GM19395 (cell line): ENCODE measurements at regions not wholly inside any gene's neighbourhood (a gene's known extent, or its start where the extent isn't known, plus 50 kb on each side); places are given as distances from the start of the nearest gene placed in this dataset.

ENCODE experiments used
- ATAC-seq: cut with Tn5 transposase; IDR thresholded peaks from one replicate; pipeline ENCODE4 v1.9.1; 2021; ENCODE audit warnings: mild to moderate bottlenecking, moderate library complexity; ENCODE audit not compliant: unreplicated experiment

DNA sequence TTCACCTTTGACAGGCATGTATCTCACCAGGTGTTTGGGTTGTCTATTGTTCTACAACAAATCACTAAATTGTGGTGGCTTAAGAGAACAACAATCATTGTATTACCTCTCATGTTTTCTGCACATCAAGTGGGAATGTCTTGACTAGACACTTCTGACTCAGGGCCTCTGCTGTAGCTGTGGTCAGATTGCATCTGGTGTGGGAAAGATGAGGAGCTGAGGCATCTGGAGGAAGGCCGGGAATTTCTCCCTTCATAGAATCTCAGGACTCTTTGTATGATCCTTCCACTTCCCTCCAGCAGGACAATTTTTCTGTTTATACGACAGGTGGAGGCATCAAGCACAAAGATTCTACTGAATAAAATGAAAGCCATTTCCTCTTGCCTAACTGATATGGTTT lies 511.8 kb upstream of the NBEA start:
- ATAC-seq: no peak

GRCh38 chr13:34431827-34432581 lies 510.1 kb upstream of the NBEA start:
- no peak for ATAC-seq

- ATAC-seq: no peak
Observed at GRCh38 chr13:34435338-34435737, 506.7 kb upstream of the NBEA start.

DNA sequence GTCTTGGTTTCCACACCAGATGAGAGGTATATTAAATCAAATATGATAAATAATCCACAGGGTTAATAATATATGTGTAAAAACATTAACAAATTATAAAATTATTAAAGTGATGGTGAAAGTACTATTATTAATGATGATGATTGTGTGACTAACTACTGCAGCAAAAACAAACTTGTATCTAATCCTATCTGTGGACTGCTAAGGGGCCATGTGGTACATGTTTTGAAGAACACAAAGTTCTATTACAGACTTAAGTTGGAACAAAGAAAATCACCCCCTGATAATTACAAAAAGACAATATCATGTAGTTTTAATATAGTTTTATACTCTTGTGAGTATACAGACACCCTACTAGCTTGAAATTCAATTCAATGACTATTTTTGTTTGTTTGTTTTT lies 504.2 kb upstream of the NBEA start:
- ATAC-seq: no peak

GRCh38 chr13:34452831-34453230 lies 489.2 kb upstream of the NBEA start:
- no peak for ATAC-seq

DNA sequence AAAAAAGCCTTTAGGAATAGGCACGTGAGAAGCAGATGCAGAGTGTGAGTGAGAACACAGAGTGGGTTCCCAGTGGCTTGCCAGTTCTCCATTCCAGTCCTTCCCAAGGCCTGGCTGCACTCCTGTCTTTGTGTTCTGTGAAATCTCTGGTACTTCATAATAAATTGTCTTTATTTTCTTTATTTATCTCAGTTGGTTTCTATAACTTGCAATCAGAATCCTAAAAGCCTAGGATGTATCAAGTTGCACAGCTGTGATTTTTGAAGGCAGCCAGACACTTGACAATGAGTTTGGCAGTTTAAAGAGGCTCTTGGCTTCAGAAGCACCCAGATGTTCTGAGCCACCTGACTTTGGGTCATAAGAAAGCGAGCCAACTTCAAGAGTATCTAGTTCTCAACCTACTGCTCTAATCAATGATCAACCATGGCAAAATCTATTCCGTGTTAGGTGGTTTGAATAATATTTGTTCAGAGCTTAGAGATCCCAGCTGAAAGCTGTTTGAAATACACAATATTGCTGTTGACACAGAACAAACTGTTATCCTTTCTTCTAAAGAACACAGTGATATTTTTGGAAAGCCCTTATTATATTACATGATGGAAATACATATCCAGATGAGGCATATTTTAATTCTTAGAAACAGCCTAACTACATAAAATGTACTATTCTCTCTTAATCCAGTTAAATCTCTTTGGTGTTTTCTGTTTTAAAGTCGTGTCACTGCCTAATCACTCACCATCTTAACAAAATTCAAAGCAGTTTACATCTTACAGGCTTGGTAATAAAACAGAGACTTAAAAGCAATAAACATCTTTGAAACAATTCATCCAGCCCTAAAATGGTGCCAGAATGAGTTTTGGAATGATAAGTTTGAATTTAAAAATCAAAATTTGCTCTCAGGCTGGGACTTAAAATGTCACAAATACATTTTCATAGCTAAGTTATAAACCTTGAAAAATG lies 483.0 kb upstream of the NBEA start:
- no peak for ATAC-seq

DNA sequence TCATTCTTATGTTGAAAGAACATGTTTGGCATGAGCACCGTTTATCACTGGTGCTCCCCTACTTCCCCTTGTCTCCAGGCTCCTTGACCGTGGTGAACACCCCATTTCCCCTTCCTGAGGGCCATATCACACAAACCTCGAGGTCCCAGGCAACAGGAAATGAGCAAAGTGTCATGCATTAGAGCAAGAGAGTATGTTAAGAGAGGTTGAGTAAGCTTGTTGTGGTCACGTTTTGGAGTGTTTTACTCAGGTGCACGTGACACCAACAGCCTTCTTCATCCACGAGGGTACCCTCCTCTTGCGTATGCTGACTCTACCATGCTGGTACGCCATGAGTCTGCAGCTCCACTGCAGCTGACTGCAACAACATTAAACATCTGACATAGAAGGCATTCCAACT lies 482.2 kb upstream of the NBEA start:
- no peak for ATAC-seq

- ATAC-seq: no peak
Observed at GRCh38 chr13:34462843-34463242, 479.2 kb upstream of the NBEA start.

GRCh38 chr13:34464011-34464410 lies 478.1 kb upstream of the NBEA start:
- no peak for ATAC-seq

GRCh38 chr13:34465423-34465922 lies 476.6 kb upstream of the NBEA start:
- ATAC-seq: no peak

- no peak for ATAC-seq
Observed at GRCh38 chr13:34466301-34466700, 475.8 kb upstream of the NBEA start.

DNA sequence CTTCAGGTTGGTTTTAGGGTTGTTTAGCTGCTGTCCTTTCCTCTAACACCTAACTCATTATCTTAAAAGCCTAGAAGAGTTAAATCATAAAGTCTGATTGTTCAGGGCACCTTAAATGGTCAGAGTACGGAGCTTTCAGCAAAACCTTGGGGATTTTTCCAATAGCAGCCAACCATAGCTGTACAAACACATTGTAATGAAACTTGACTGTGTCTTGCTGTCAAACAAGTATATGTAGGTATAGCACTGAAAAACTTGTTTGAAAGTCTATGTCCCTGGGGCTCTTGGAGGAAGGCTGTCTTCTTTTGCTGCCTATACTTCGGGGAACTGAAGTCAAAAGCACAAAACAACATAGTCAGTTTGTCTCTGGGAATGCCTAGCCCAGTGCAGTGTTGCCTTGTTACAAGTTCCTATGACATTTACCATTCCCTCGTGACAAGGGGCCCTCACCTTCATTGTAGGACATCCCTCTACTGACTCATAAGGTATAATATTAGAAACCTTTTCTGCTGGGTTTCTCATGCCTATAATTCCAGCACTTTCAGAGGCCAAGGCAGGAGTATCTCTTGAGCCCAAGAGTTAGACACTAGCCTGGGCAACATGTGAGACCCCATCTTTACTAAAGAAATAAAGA lies 474.5 kb upstream of the NBEA start:
- ATAC-seq: no peak

DNA sequence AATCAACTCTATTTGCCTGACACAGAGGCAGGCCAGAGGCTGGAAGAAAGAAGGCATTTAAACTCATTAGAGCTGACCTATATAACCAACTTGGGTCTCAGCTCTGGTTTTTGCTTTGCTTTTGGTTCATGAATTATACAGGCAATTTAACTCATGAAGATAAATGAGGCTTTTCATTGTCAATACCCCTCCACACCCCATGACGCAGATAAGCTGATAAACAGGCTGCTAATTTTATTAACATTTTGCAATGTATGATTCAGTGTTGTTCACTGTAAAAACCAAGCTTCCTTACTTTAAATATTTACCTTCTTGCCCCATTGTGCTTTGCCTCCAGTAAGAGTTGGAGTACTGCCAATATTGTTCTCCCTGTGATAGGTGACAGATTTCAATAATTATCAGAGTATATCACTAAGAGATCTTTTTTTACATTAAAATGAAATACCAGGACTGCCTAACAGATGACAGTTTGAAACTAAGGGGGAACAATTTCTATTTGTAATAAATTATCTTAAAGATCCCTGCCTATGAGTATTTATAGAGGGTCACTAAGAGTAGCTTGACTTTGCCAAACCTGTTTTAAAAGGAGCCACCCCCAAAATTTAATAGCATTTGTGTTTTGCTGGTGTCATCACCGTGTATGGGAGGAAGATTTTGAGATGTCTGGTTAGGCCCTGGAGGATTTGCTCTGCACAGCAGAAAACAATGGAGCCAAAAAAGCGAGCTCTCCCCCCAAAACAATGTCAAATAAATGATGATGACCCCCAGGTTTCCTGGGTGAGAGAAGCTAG lies 472.7 kb upstream of the NBEA start:
- no peak for ATAC-seq

GRCh38 chr13:34474187-34474868 lies 467.7 kb upstream of the NBEA start:
- no peak for ATAC-seq

DNA sequence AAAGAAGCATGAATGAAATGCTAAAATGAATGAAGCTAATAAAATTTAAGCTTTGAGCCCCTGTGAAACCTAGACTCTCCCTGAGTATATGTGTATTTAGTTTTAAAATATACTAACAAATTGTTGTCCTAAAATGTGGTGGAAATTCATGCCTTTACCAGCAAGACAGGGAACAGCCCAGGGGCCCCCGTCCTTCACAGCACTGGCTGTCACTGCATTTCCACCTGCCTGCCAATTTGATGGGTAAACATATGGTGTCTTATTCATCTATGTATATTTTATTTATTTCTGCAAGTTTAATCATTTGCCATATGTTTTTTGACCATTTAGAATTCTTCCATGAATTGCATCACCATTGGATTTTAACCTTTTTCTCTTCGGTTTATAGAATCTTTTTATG lies 463.7 kb upstream of the NBEA start:
- no peak for ATAC-seq

- ATAC-seq: no peak
Observed at GRCh38 chr13:34502011-34502410, 440.1 kb upstream of the NBEA start.

- no peak for ATAC-seq
Observed at GRCh38 chr13:34502621-34503020, 439.4 kb upstream of the NBEA start.

DNA sequence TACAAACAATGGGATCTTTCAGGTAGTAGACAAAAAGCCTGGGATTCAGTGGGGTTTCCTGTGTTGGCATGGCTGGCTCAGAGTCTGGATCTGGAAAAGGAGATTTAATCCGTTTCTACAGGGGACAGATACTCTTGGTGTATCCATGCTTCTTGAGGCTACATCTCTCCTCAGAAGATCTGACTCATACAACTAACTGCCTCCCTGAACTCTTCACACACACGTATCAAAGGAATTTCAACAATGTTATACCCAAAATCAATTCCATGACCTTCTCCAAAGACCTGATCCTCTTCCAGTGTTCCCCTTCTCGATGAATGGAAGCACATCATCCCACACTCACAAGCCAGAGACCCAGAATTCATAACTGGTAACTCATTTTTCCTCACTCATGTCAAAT lies 435.3 kb upstream of the NBEA start:
- no peak for ATAC-seq

GRCh38 chr13:34507630-34508029 lies 434.4 kb upstream of the NBEA start:
- ATAC-seq: no peak

GRCh38 chr13:34512817-34513216 lies 429.3 kb upstream of the NBEA start:
- no peak for ATAC-seq
